ENCODE measurements at regions not wholly inside any gene's neighbourhood (a gene's known extent, or its start where the extent isn't known, plus 50 kb on each side); places are given as distances from the start of the nearest gene placed in this dataset.

DNA sequence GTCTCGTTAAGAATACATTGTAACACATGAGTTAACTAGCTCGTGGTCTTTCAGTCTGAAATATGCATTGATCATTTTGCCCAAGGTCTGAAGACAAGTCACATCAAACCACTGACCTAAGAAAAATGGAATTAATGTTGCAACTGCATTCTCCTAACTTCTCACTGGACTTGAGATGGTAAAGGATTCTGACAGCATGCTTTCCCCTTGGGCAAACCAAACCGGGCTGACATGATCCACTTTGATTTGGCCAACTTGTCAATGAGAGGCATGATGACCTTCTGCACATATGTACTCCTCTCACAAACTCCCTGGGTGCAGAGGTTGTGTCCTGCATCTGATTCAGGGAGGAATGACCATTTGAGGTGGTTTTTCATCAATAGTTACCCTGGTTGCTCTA lies 1982.5 kb upstream of the PIK3C3 start:
- no peak overlapping the region for H3K4me3 ChIP-seq (replicated peaks; ENCODE audit: low read depth, low read length)
- TF ChIP-seq, protein P1, sequence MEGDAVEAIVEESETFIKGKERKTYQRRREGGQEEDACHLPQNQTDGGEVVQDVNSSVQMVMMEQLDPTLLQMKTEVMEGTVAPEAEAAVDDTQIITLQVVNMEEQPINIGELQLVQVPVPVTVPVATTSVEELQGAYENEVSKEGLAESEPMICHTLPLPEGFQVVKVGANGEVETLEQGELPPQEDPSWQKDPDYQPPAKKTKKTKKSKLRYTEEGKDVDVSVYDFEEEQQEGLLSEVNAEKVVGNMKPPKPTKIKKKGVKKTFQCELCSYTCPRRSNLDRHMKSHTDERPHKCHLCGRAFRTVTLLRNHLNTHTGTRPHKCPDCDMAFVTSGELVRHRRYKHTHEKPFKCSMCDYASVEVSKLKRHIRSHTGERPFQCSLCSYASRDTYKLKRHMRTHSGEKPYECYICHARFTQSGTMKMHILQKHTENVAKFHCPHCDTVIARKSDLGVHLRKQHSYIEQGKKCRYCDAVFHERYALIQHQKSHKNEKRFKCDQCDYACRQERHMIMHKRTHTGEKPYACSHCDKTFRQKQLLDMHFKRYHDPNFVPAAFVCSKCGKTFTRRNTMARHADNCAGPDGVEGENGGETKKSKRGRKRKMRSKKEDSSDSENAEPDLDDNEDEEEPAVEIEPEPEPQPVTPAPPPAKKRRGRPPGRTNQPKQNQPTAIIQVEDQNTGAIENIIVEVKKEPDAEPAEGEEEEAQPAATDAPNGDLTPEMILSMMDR (IDR thresholded peaks at IDR 0.05; ENCODE audit: insufficient read depth, low read length, poor library complexity, severe bottlenecking): no peak
- H3K27me3 ChIP-seq (replicated peaks; ENCODE audit: control insufficient read depth, insufficient read depth, low read length): no peaks in the 10 kb centered on the region
- DNase-seq (ENCODE audit: extremely low read depth, insufficient read length): no peak
- no peaks in the 10 kb centered on the region for H3K36me3 ChIP-seq (ENCODE audit: control insufficient read depth, insufficient read depth, low read length)

DNA sequence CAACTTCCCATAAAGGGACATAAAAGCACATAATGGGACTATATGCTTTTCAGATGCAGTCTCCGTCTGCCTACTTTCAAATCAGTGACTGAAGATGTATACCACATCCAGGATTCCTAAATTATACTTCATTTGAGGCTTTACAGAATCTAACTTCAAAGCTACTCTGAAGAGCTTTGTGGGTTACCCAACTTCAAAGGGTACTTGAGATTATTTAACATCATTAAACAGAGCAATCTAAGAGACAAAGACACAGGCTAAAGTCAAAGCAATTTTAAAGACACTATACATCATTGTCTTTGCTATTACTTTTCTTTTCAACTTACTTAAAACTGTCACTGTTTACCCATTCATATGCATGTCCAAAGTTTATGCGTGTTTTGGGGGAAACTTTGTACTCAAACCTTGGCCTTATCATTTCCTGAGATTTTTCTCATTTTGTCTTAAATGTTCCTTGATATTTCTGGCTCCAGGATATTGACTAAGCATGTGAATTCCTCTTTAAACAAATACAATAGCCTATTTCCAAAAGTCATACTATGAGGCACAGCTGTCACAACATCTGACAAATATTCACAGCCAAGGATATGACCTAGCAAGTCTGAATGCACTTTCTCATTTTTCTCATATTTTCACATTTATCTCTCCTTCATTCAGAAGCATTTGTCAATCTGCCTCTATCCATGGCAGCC lies 1985.1 kb upstream of the PIK3C3 start:
- Histone ChIP-seq H3K27me3 (replicated peaks; ENCODE audit: control insufficient read depth, insufficient read depth, low read length) (no peaks in the 10 kb centered on the region), H3K4me3 (replicated peaks; ENCODE audit: low read depth, low read length) (no peak overlapping the region), H3K36me3 (ENCODE audit: control insufficient read depth, insufficient read depth, low read length) (no peaks in the 10 kb centered on the region)
- DNase-seq (ENCODE audit: extremely low read depth, insufficient read length): no peak
- TF ChIP-seq, protein P1 (IDR thresholded peaks at IDR 0.05; ENCODE audit: insufficient read depth, low read length, poor library complexity, severe bottlenecking): no peak

DNA sequence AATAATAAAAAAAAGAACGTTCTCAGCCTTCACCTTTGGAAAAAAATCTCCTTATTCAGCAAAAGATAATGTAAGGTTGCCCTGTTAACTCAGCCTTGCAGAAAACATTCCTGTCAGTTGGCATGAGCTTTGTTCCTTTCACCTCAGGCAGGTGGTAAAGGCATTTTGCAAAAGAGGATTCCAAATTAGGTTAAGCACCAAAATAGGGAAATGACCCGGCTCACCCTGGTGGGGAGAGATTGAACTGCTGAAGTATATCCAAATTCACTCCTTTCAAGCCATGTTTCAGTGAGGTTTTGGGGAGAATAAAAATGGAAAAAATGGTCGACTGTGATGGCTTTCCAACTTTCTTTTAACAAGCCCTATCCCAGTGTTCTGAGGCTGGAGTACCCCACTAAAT lies 1988.8 kb upstream of the PIK3C3 start:
- no peak overlapping the region for H3K4me3 ChIP-seq (replicated peaks; ENCODE audit: low read depth, low read length)
- no peaks in the 10 kb centered on the region for H3K36me3 ChIP-seq (ENCODE audit: control insufficient read depth, insufficient read depth, low read length)
- TF ChIP-seq, protein P1 (IDR thresholded peaks at IDR 0.05; ENCODE audit: insufficient read depth, low read length, poor library complexity, severe bottlenecking): no peak
- no peaks in the 10 kb centered on the region for H3K27me3 ChIP-seq (replicated peaks; ENCODE audit: control insufficient read depth, insufficient read depth, low read length)
- no peak for DNase-seq (ENCODE audit: extremely low read depth, insufficient read length)

DNA sequence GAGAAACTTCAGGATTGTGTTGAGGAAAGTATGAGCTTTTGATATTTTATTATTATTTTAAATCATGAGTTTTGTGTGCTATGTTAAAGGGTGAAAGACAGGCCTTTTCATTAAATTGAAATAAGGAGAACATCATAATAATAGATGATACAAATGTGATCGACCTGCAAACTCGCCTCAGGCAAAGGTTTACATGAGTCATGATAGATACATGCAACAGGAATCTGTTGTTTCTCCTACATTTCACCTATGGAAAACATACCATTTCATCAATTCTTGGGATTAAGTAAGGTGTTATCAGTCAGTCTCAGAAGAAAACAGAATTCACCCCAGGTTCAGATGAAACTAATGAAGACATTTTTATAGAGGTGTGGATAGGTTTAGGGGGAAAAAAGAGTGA lies 1992.5 kb upstream of the PIK3C3 start:
- Histone ChIP-seq H3K36me3 (ENCODE audit: control insufficient read depth, insufficient read depth, low read length) (no peaks in the 10 kb centered on the region), H3K27me3 (replicated peaks; ENCODE audit: control insufficient read depth, insufficient read depth, low read length) (no peaks in the 10 kb centered on the region), H3K4me3 (replicated peaks; ENCODE audit: low read depth, low read length) (no peak overlapping the region)
- DNase-seq (ENCODE audit: extremely low read depth, insufficient read length): no peak
- TF ChIP-seq, protein P1 (IDR thresholded peaks at IDR 0.05; ENCODE audit: insufficient read depth, low read length, poor library complexity, severe bottlenecking): no peak

DNA sequence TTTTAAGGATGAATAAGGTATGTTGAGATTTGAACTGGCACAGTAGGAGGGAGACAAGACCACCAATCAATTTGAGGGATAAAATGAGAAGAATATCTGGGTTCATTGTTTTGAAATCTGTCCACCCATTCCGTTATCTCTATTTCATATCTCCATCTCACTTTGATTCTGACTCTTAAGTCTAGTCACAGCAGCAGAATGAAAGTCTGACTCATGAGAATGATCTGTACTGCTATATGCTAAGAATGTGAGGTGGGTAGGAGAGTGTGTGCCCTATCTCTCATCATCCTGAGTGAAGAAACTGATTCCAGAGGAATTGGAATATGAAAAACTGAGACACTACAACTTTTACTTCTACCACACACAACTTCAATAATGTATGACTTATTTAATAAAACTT lies 1994.5 kb upstream of the PIK3C3 start:
- Histone ChIP-seq H3K36me3 (ENCODE audit: control insufficient read depth, insufficient read depth, low read length) (no peaks in the 10 kb centered on the region), H3K4me3 (replicated peaks; ENCODE audit: low read depth, low read length) (no peak overlapping the region), H3K27me3 (replicated peaks; ENCODE audit: control insufficient read depth, insufficient read depth, low read length) (no peaks in the 10 kb centered on the region)
- TF ChIP-seq, protein P1 (IDR thresholded peaks at IDR 0.05; ENCODE audit: insufficient read depth, low read length, poor library complexity, severe bottlenecking): no peak
- DNase-seq (ENCODE audit: extremely low read depth, insufficient read length): no peak

DNA sequence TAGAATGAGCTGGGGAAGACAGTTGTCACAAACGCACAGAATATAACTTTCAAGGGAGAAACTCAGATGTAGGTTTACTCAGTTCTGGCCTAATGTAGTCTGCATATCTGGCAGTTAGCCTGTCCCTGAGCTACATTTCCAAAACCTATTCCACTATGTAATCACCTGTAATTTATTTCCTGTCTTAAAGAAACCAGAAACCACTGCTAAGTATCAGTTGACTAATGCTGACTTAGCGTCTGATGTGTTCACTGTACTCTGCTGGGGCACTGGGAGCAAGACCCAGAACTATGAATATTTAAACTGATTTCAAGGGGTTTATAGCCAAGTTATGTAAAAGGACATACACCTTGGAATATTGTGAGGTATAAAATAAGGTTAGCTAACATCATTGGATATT lies 1995.2 kb upstream of the PIK3C3 start:
- H3K36me3 ChIP-seq (ENCODE audit: control insufficient read depth, insufficient read depth, low read length): no peaks in the 10 kb centered on the region
- H3K4me3 ChIP-seq (replicated peaks; ENCODE audit: low read depth, low read length): no peak overlapping the region
- DNase-seq (ENCODE audit: extremely low read depth, insufficient read length): no peak
- TF ChIP-seq, protein P1 (IDR thresholded peaks at IDR 0.05; ENCODE audit: insufficient read depth, low read length, poor library complexity, severe bottlenecking): no peak
- H3K27me3 ChIP-seq (replicated peaks; ENCODE audit: control insufficient read depth, insufficient read depth, low read length): no peaks in the 10 kb centered on the region

All from GM06990 (cell line).